ENCODE measurements at regions not wholly inside any gene's neighbourhood (a gene's known extent, or its start where the extent isn't known, plus 50 kb on each side); places are given as distances from the start of the nearest gene placed in this dataset.

DNA sequence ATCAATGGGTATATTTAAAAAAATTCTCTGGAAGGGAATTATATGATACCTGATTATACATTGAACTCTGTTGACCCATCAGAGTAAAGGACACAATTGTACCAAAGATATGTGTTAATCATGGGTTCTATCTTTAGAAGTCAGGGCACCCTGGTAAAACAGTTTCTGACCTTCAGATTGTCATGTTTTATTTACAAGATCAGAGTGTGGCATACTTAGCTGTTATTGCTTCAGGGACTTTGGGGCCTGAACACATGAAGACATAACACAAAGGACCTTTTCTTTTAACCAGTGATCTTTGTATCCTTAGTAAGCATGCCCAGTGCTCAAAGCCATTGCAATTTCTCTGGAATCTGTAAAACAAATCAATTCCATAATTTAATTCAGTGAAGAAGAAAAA is 204.8 kb upstream of the RPS6KA3 start:
- in situ Hi-C loops (cut with MboI), result no loop called here
- BruUV-seq (replicated peaks), result no TSS peak
- Histone ChIP-seq H3K9me3 (replicated peaks; ENCODE audit: control insufficient read depth, insufficient read depth, low read depth, low read length) (no peaks in the 10 kb centered on the region), H3K4me3 (no peak overlapping the region), H4K20me1 (replicated peaks; ENCODE audit: control insufficient read depth, insufficient read depth, low read length) (no peaks in the 10 kb centered on the region), H3K79me2 (ENCODE audit: control insufficient read depth, insufficient read depth, low read length) (no peaks in the 10 kb centered on the region), H3K27ac (ENCODE audit: extremely low read depth, low read depth, low read length) (no peak overlapping the region), H3K4me2 (ENCODE audit: insufficient read depth, low read length) (no peak overlapping the region), H3K4me1 (replicated peaks in 1 of 2; ENCODE audit: control insufficient read depth in 2 of 2, insufficient read depth in 2 of 2, low read length in 2 of 2) (no peaks in the 10 kb centered on the region), H2AFZ (ENCODE audit: low read depth, low read length) (no peak overlapping the region), H3K27me3 (ENCODE audit: control insufficient read depth in 2 of 2, insufficient read depth in 2 of 2, low read length in 2 of 2) (no peaks in the 10 kb centered on the region), H3K9ac (ENCODE audit: insufficient read depth in 1 of 2, low read depth in 2 of 2, low read length in 2 of 2) (no peak overlapping the region), H3K9me1 (ENCODE audit: control insufficient read depth, insufficient read depth, low read length) (no peaks in the 10 kb centered on the region), H3K36me3 (ENCODE audit: control insufficient read depth, insufficient read depth, low read length) (no peaks in the 10 kb centered on the region)
- DNase-seq (ENCODE audit: extremely low read depth in 1 of 4, low spot score in 3 of 4), result no peak
- TF ChIP-seq, protein P1, sequence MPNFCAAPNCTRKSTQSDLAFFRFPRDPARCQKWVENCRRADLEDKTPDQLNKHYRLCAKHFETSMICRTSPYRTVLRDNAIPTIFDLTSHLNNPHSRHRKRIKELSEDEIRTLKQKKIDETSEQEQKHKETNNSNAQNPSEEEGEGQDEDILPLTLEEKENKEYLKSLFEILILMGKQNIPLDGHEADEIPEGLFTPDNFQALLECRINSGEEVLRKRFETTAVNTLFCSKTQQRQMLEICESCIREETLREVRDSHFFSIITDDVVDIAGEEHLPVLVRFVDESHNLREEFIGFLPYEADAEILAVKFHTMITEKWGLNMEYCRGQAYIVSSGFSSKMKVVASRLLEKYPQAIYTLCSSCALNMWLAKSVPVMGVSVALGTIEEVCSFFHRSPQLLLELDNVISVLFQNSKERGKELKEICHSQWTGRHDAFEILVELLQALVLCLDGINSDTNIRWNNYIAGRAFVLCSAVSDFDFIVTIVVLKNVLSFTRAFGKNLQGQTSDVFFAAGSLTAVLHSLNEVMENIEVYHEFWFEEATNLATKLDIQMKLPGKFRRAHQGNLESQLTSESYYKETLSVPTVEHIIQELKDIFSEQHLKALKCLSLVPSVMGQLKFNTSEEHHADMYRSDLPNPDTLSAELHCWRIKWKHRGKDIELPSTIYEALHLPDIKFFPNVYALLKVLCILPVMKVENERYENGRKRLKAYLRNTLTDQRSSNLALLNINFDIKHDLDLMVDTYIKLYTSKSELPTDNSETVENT (CRISPR knock-in tag; IDR thresholded peaks at IDR 0.05), result no peak
- no peak for TF ChIP-seq PHB2 (IDR thresholded peaks at IDR 0.05; ENCODE audit: low read depth)
- TF ChIP-seq KDM1A (IDR thresholded peaks at IDR 0.05), result no peak
- TF ChIP-seq IFI16 (CRISPR knock-in tag; IDR thresholded peaks at IDR 0.05), result no peak
- POLR2A ChIA-PET, result no interaction called here
- CTCF ChIA-PET (ENCODE audit: low intra/inter-chr PET ratio), result no interaction called here
- ATAC-seq, result no peak
- FAIRE-seq, result no peak
- intact Hi-C loops (cut with micrococcal nuclease), result no loop called here

Data from K562 (cell line).